Stimulated activated CD4-positive, alpha-beta T cell treated with anti-CD3 and anti-CD28 coated beads, Interleukin-15, amount 100 ng/mL, for 24 hours (primary cell): ENCODE measurements at regions not wholly inside any gene's neighbourhood (a gene's known extent, or its start where the extent isn't known, plus 50 kb on each side); places are given as distances from the start of the nearest gene placed in this dataset.
"Not testable (repeated sequence)": the region's sequence is repeated elsewhere in the genome, so short reads cannot be mapped to it uniquely, and the experiment has no call there.

Experiments
- DNase-seq: peaks from one replicate; pipeline ENCODE4 v3.0.0-alpha.2; 2020

GRCh38 chr17:70454377-70454776, 285.0 kb downstream of the KCNJ2 start:
- no peak for DNase-seq

- DNase-seq: no peak
These were observed 285.6 kb downstream of the KCNJ2 start for GRCh38 chr17:70454908-70455307.

GRCh38 chr17:70464995-70465394, 295.7 kb downstream of the KCNJ2 start:
- no peak for DNase-seq

- DNase-seq: no peak
These were observed 299.3 kb downstream of the KCNJ2 start for GRCh38 chr17:70468661-70469060.

GRCh38 chr17:70473049-70473448, 303.7 kb downstream of the KCNJ2 start:
- DNase-seq: no peak

GRCh38 chr17:70476368-70476767, 307.0 kb downstream of the KCNJ2 start:
- DNase-seq: no peak

- DNase-seq: no peak
These were observed 309.6 kb downstream of the KCNJ2 start for GRCh38 chr17:70478902-70479301.

- DNase-seq: no peak
These were observed 310.4 kb downstream of the KCNJ2 start for GRCh38 chr17:70479779-70480178.

GRCh38 chr17:70483624-70484023, 314.3 kb downstream of the KCNJ2 start:
- DNase-seq: no peak

GRCh38 chr17:70484050-70484449, 314.7 kb downstream of the KCNJ2 start:
- no peak for DNase-seq

- no peak for DNase-seq
These were observed 315.2 kb downstream of the KCNJ2 start for GRCh38 chr17:70484496-70484895.

GRCh38 chr17:70492368-70492767, 323.0 kb downstream of the KCNJ2 start:
- no peak for DNase-seq

- DNase-seq: no peak
These were observed 324.0 kb downstream of the KCNJ2 start for GRCh38 chr17:70493277-70493874.

- DNase-seq: no peak
These were observed 329.3 kb downstream of the KCNJ2 start for GRCh38 chr17:70498631-70499030.

GRCh38 chr17:70499067-70499786, 329.9 kb downstream of the KCNJ2 start:
- no peak for DNase-seq

- no peak for DNase-seq
These were observed 334.1 kb downstream of the KCNJ2 start for GRCh38 chr17:70503449-70503848.

GRCh38 chr17:70510288-70510687, 341.0 kb downstream of the KCNJ2 start:
- DNase-seq: no peak

GRCh38 chr17:70517816-70518215, 348.5 kb downstream of the KCNJ2 start:
- no peak for DNase-seq

- no peak for DNase-seq
These were observed 350.0 kb downstream of the KCNJ2 start for GRCh38 chr17:70519300-70519699.

GRCh38 chr17:70520447-70520846, 351.1 kb downstream of the KCNJ2 start:
- no peak for DNase-seq

- no peak for DNase-seq
These were observed 351.6 kb downstream of the KCNJ2 start for GRCh38 chr17:70520956-70521355.

GRCh38 chr17:70521821-70522256, 352.5 kb downstream of the KCNJ2 start:
- no peak for DNase-seq

GRCh38 chr17:70523426-70523825, 354.1 kb downstream of the KCNJ2 start:
- no peak for DNase-seq

- DNase-seq: not testable (repeated sequence)
These were observed 355.7 kb downstream of the KCNJ2 start for GRCh38 chr17:70525035-70525434.

- no peak for DNase-seq
These were observed 356.6 kb downstream of the KCNJ2 start for GRCh38 chr17:70525961-70526360.
